ENCODE measurements at regions not wholly inside any gene's neighbourhood (a gene's known extent, or its start where the extent isn't known, plus 50 kb on each side); places are given as distances from the start of the nearest gene placed in this dataset.

DNA sequence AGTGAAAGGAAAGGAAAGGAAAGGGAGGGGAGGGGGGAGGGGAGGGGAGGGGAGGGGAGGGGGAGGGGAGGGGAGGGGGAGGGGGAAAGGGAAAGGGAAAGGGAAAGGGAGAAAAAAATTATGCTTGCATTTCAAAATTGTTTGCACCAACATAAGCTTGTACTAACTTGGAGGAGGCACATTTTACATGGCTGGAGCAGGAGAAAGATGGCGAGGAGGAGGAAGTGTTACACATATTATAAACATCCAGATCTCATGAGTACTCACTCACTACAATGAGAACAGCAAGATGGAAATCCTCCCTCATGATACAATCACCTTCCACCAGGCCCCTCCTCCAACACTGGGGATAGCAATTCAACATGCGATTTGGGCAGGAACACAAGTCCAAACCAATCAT, 660.2 kb upstream of the CDH2 start:
- Histone ChIP-seq H3K79me2 (no peaks in the 10 kb centered on the region), H3K27ac (no peak overlapping the region), H3K36me3 (replicated peaks; ENCODE audit: insufficient read depth, low read depth) (no peaks in the 10 kb centered on the region), H3K9me2 (replicated peaks; ENCODE audit: insufficient read depth) (no peaks in the 10 kb centered on the region), H4K20me1 (ENCODE audit: insufficient read depth, poor library complexity, severe bottlenecking) (no peaks in the 10 kb centered on the region), H2AFZ (no peak overlapping the region), H3K27me3 (no peaks in the 10 kb centered on the region), H3K4me3 (no peak overlapping the region), H3K4me1 (ENCODE audit: insufficient read depth) (no peaks in the 10 kb centered on the region), H3K4me2 (no peak overlapping the region), H3K9me3 (ENCODE audit: low read depth) (no peaks in the 10 kb centered on the region)
- TF ChIP-seq EZH2 (IDR thresholded peaks at IDR 0.05; ENCODE audit: borderline replicate concordance) (no peak), EZH2phosphoT487 (IDR thresholded peaks at IDR 0.05; ENCODE audit: low read depth, severe bottlenecking, unreplicated experiment) (no peak)
- TF ChIP-seq, protein P1, sequence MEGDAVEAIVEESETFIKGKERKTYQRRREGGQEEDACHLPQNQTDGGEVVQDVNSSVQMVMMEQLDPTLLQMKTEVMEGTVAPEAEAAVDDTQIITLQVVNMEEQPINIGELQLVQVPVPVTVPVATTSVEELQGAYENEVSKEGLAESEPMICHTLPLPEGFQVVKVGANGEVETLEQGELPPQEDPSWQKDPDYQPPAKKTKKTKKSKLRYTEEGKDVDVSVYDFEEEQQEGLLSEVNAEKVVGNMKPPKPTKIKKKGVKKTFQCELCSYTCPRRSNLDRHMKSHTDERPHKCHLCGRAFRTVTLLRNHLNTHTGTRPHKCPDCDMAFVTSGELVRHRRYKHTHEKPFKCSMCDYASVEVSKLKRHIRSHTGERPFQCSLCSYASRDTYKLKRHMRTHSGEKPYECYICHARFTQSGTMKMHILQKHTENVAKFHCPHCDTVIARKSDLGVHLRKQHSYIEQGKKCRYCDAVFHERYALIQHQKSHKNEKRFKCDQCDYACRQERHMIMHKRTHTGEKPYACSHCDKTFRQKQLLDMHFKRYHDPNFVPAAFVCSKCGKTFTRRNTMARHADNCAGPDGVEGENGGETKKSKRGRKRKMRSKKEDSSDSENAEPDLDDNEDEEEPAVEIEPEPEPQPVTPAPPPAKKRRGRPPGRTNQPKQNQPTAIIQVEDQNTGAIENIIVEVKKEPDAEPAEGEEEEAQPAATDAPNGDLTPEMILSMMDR (IDR thresholded peaks at IDR 0.05; ENCODE audit: poor library complexity), result no peak
- no peak for DNase-seq (ENCODE audit: low spot score)
- WGBS (ENCODE audit: low lambda C conversion rate, missing lambda C conversion rate), result 81% methylated on average over 2 of the region's 2 CpGs

DNA sequence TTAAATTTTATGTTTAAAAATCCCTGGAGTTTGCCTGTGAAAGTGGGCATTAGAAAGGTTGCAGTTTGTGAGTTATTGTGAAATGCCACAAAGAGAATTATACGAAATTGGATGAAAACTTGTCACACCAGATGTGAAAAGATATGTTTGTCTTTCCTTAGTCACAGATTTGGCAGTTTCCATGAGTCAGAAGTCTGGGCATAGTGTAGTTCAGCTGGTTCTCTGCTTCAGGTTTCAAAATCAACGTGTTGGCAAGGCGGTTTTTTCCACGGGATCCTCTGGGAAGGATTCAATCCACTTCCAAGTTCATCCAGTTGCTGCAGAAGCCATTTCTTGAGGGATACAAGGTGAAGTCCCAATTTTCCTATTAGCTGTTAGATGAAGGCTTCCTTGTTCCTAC, 658.0 kb upstream of the CDH2 start:
- WGBS (ENCODE audit: low lambda C conversion rate, missing lambda C conversion rate), result 89% methylated on average over 4 of the region's 4 CpGs
- no peaks in the 10 kb centered on the region for H3K9me3 ChIP-seq (ENCODE audit: low read depth)
- H3K79me2 ChIP-seq, result no peaks in the 10 kb centered on the region
- no peak overlapping the region for H3K27ac ChIP-seq
- TF ChIP-seq EZH2phosphoT487 (IDR thresholded peaks at IDR 0.05; ENCODE audit: low read depth, severe bottlenecking, unreplicated experiment), result no peak
- TF ChIP-seq, protein P1 (IDR thresholded peaks at IDR 0.05; ENCODE audit: poor library complexity), result no peak
- no peak for TF ChIP-seq EZH2 (IDR thresholded peaks at IDR 0.05; ENCODE audit: borderline replicate concordance)
- H3K4me2 ChIP-seq, result no peak overlapping the region
- DNase-seq (ENCODE audit: low spot score), result no peak
- no peaks in the 10 kb centered on the region for H4K20me1 ChIP-seq (ENCODE audit: insufficient read depth, poor library complexity, severe bottlenecking)
- no peaks in the 10 kb centered on the region for H3K4me1 ChIP-seq (ENCODE audit: insufficient read depth)
- H3K27me3 ChIP-seq, result no peaks in the 10 kb centered on the region
- no peak overlapping the region for H3K4me3 ChIP-seq
- no peak overlapping the region for H2AFZ ChIP-seq
- no peaks in the 10 kb centered on the region for H3K36me3 ChIP-seq (replicated peaks; ENCODE audit: insufficient read depth, low read depth)
- H3K9me2 ChIP-seq (replicated peaks; ENCODE audit: insufficient read depth), result no peaks in the 10 kb centered on the region

DNA sequence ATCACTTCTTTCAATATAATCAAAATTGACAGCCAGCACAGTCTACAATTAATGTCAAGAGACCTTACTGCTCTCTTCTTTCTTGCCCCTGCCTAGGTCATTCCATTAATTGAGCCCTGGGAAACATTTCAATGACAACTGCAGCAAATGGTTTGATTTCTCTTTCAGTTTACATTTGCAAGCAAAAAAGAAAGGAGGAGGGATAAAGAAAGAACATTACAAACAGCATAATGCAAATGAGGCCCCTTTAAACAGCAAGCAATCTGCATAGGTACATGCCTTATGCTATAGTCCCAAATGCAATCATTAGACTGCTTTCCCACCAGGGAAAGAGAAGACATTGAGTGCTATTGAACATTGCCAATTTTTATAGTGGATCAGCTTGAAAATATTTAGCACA, 655.0 kb upstream of the CDH2 start:
- Histone ChIP-seq H3K9me2 (replicated peaks; ENCODE audit: insufficient read depth) (no peaks in the 10 kb centered on the region), H3K4me1 (ENCODE audit: insufficient read depth) (no peaks in the 10 kb centered on the region), H3K27me3 (no peaks in the 10 kb centered on the region), H2AFZ (no peak overlapping the region), H3K27ac (no peak overlapping the region), H3K9me3 (ENCODE audit: low read depth) (no peaks in the 10 kb centered on the region), H3K79me2 (no peaks in the 10 kb centered on the region), H4K20me1 (ENCODE audit: insufficient read depth, poor library complexity, severe bottlenecking) (no peaks in the 10 kb centered on the region), H3K4me3 (no peak overlapping the region), H3K4me2 (no peak overlapping the region), H3K36me3 (replicated peaks; ENCODE audit: insufficient read depth, low read depth) (no peaks in the 10 kb centered on the region)
- TF ChIP-seq, protein P1 (IDR thresholded peaks at IDR 0.05; ENCODE audit: poor library complexity), result no peak
- no peak for TF ChIP-seq EZH2 (IDR thresholded peaks at IDR 0.05; ENCODE audit: borderline replicate concordance)
- no peak for TF ChIP-seq EZH2phosphoT487 (IDR thresholded peaks at IDR 0.05; ENCODE audit: low read depth, severe bottlenecking, unreplicated experiment)
- no peak for DNase-seq (ENCODE audit: low spot score)

DNA sequence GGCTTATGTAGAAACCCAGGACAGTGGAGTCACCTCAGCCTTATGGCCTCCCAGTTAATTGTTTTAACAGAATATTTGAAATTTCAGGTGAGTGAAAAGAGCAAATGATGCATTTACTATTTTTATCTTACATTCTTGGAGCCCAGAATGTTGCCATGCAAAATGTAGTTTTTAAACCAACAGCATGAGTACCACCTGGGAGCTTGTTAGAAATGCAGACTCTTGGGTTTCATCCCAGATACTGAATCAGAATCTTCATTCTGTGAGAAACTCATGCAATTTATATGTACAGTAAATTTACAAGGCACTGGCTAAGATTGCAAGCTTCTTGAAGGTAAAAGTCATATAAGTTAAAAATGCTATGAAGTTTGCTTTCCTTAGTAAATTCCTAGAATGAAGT, 654.5 kb upstream of the CDH2 start:
- H3K4me3 ChIP-seq, result no peak overlapping the region
- no peaks in the 10 kb centered on the region for H3K36me3 ChIP-seq (replicated peaks; ENCODE audit: insufficient read depth, low read depth)
- H3K9me3 ChIP-seq (ENCODE audit: low read depth), result no peaks in the 10 kb centered on the region
- TF ChIP-seq EZH2phosphoT487 (IDR thresholded peaks at IDR 0.05; ENCODE audit: low read depth, severe bottlenecking, unreplicated experiment) (no peak), EZH2 (IDR thresholded peaks at IDR 0.05; ENCODE audit: borderline replicate concordance) (no peak)
- TF ChIP-seq, protein P1 (IDR thresholded peaks at IDR 0.05; ENCODE audit: poor library complexity), result no peak
- no peaks in the 10 kb centered on the region for H3K9me2 ChIP-seq (replicated peaks; ENCODE audit: insufficient read depth)
- H3K27ac ChIP-seq, result no peak overlapping the region
- no peaks in the 10 kb centered on the region for H3K79me2 ChIP-seq
- no peaks in the 10 kb centered on the region for H3K27me3 ChIP-seq
- no peak overlapping the region for H3K4me2 ChIP-seq
- H2AFZ ChIP-seq, result no peak overlapping the region
- H3K4me1 ChIP-seq (ENCODE audit: insufficient read depth), result no peaks in the 10 kb centered on the region
- DNase-seq (ENCODE audit: low spot score), result no peak
- H4K20me1 ChIP-seq (ENCODE audit: insufficient read depth, poor library complexity, severe bottlenecking), result no peaks in the 10 kb centered on the region

All from hepatocyte (in vitro differentiated cells).